GM19463 (cell line): ENCODE measurements at regions not wholly inside any gene's neighbourhood (a gene's known extent, or its start where the extent isn't known, plus 50 kb on each side); places are given as distances from the start of the nearest gene placed in this dataset.

Experiments used
- ATAC-seq: cut with Tn5 transposase; IDR thresholded peaks from one replicate; pipeline ENCODE4 v1.9.1; 2021; ENCODE audit warnings: mild to moderate bottlenecking, moderate library complexity; ENCODE audit not compliant: unreplicated experiment

GRCh38 chr12:105912882-105913678, 225.7 kb downstream of the NUAK1 start:
- ATAC-seq: no peak

GRCh38 chr12:105915997-105916759, 222.6 kb downstream of the NUAK1 start:
- ATAC-seq: no peak

GRCh38 chr12:105916760-105917039, 222.1 kb downstream of the NUAK1 start:
- no peak for ATAC-seq

GRCh38 chr12:105920161-105920684, 218.5 kb downstream of the NUAK1 start:
- ATAC-seq: no peak

- no peak for ATAC-seq
Measured at GRCh38 chr12:105921055-105921454, 217.7 kb downstream of the NUAK1 start.

- no peak for ATAC-seq
Measured at GRCh38 chr12:105921872-105922669, 216.7 kb downstream of the NUAK1 start.

GRCh38 chr12:105922670-105923102, 216.1 kb downstream of the NUAK1 start:
- ATAC-seq: no peak

- ATAC-seq: no peak
Measured at GRCh38 chr12:105924526-105925208, 214.1 kb downstream of the NUAK1 start.

GRCh38 chr12:105927564-105927963, 211.2 kb downstream of the NUAK1 start:
- ATAC-seq: no peak

- no peak for ATAC-seq
Measured at GRCh38 chr12:105928436-105928835, 210.3 kb downstream of the NUAK1 start.

GRCh38 chr12:105929192-105929591, 209.6 kb downstream of the NUAK1 start:
- no peak for ATAC-seq

GRCh38 chr12:105930557-105931503, 207.9 kb downstream of the NUAK1 start:
- no peak for ATAC-seq

GRCh38 chr12:105931762-105932570, 206.8 kb downstream of the NUAK1 start:
- ATAC-seq: no peak

- ATAC-seq: no peak
Measured at GRCh38 chr12:105933671-105934665, 204.8 kb downstream of the NUAK1 start.

GRCh38 chr12:105935106-105935505, 203.6 kb downstream of the NUAK1 start:
- no peak for ATAC-seq

GRCh38 chr12:105935981-105936380, 202.8 kb downstream of the NUAK1 start:
- ATAC-seq: no peak

- ATAC-seq: no peak
Measured at GRCh38 chr12:105936496-105936895, 202.3 kb downstream of the NUAK1 start.

- ATAC-seq: no peak
Measured at GRCh38 chr12:105937009-105937408, 201.7 kb downstream of the NUAK1 start.
